ENCODE measurements at regions not wholly inside any gene's neighbourhood (a gene's known extent, or its start where the extent isn't known, plus 50 kb on each side); places are given as distances from the start of the nearest gene placed in this dataset.
"Not testable (repeated sequence)": the region's sequence is repeated elsewhere in the genome, so short reads cannot be mapped to it uniquely, and the experiment has no call there.

- 34% methylated on average over 5 of the region's 5 CpGs for WGBS
- Histone ChIP-seq H3K27me3 (replicated peaks; ENCODE audit: insufficient read depth) (no peaks in the 10 kb centered on the region), H3K4me3 (no peak overlapping the region), H3K27ac (no peak overlapping the region), H3K4me1 (replicated peaks) (no peaks in the 10 kb centered on the region), H3K9me3 (no peaks in the 10 kb centered on the region), H3K36me3 (no peaks in the 10 kb centered on the region)
- peak; percentile 5 for DNase-seq (ENCODE audit: low spot score)
- intact Hi-C loops (cut with DNase I) = no loop called here
- TF ChIP-seq POLR2AphosphoS5 (IDR thresholded peaks at IDR 0.05) (no peak), CTCF (IDR thresholded peaks at IDR 0.05) (peak in 3 of 4 experiments; percentile 41 to 52 (median 44)), POLR2A (IDR thresholded peaks at IDR 0.05) (no peak)
Observed at GRCh38 chr3:3998140-3998922, 199.1 kb downstream of the LRRN1 start.

GRCh38 chr3:3999340-3999739, 200.1 kb downstream of the LRRN1 start:
- H3K27ac ChIP-seq; intact Hi-C loops (cut with DNase I); H3K4me1 ChIP-seq (replicated peaks); H3K4me3 ChIP-seq; H3K9me3 ChIP-seq; DNase-seq (ENCODE audit: low spot score); H3K27me3 ChIP-seq (replicated peaks; ENCODE audit: insufficient read depth); H3K36me3 ChIP-seq: not testable (repeated sequence)

- intact Hi-C loops (cut with DNase I) = no loop called here
- Histone ChIP-seq H3K36me3 (no peaks in the 10 kb centered on the region), H3K27me3 (replicated peaks; ENCODE audit: insufficient read depth) (no peaks in the 10 kb centered on the region), H3K4me1 (replicated peaks) (no peaks in the 10 kb centered on the region), H3K4me3 (no peak overlapping the region), H3K9me3 (no peaks in the 10 kb centered on the region), H3K27ac (no peak overlapping the region)
- TF ChIP-seq POLR2AphosphoS5 (IDR thresholded peaks at IDR 0.05) (no peak), POLR2A (IDR thresholded peaks at IDR 0.05) (no peak), CTCF (IDR thresholded peaks at IDR 0.05) (no peak)
- no peak for DNase-seq (ENCODE audit: low spot score)
Observed at GRCh38 chr3:4001976-4002375, 202.7 kb downstream of the LRRN1 start.

- no peaks in the 10 kb centered on the region for H3K36me3 ChIP-seq
- no peaks in the 10 kb centered on the region for H3K9me3 ChIP-seq
- intact Hi-C loops (cut with DNase I) = no loop called here
- H3K27ac ChIP-seq = no peak overlapping the region
- no peak overlapping the region for H3K4me3 ChIP-seq
- TF ChIP-seq POLR2A (IDR thresholded peaks at IDR 0.05) (no peak), CTCF (IDR thresholded peaks at IDR 0.05) (no peak), POLR2AphosphoS5 (IDR thresholded peaks at IDR 0.05) (no peak)
- DNase-seq (ENCODE audit: low spot score) = no peak
- no peaks in the 10 kb centered on the region for H3K27me3 ChIP-seq (replicated peaks; ENCODE audit: insufficient read depth)
- H3K4me1 ChIP-seq (replicated peaks) = no peaks in the 10 kb centered on the region
- WGBS = 83% methylated on average over 2 of the region's 2 CpGs
Observed at GRCh38 chr3:4006288-4006687, 207.1 kb downstream of the LRRN1 start.

GRCh38 chr3:4008205-4008604, 209.0 kb downstream of the LRRN1 start:
- no peaks in the 10 kb centered on the region for H3K9me3 ChIP-seq
- no peak for DNase-seq (ENCODE audit: low spot score)
- H3K36me3 ChIP-seq = no peaks in the 10 kb centered on the region
- no peaks in the 10 kb centered on the region for H3K27me3 ChIP-seq (replicated peaks; ENCODE audit: insufficient read depth)
- no peaks in the 10 kb centered on the region for H3K4me1 ChIP-seq (replicated peaks)
- H3K27ac ChIP-seq = no peak overlapping the region
- 78% methylated on average over 2 of the region's 2 CpGs for WGBS
- no peak for TF ChIP-seq POLR2AphosphoS5 (IDR thresholded peaks at IDR 0.05)
- no peak overlapping the region for H3K4me3 ChIP-seq
- intact Hi-C loops (cut with DNase I) = no loop called here

GRCh38 chr3:4011166-4011565, 211.9 kb downstream of the LRRN1 start:
- no peak for DNase-seq (ENCODE audit: low spot score)
- TF ChIP-seq POLR2A (IDR thresholded peaks at IDR 0.05) (no peak), CTCF (IDR thresholded peaks at IDR 0.05) (no peak), POLR2AphosphoS5 (IDR thresholded peaks at IDR 0.05) (no peak)
- WGBS = 73% methylated on average over 1 of the region's 1 CpG
- intact Hi-C loops (cut with DNase I) = no loop called here
- Histone ChIP-seq H3K27me3 (replicated peaks; ENCODE audit: insufficient read depth) (no peaks in the 10 kb centered on the region), H3K4me3 (no peak overlapping the region), H3K4me1 (replicated peaks) (no peaks in the 10 kb centered on the region), H3K36me3 (no peaks in the 10 kb centered on the region), H3K9me3 (no peaks in the 10 kb centered on the region), H3K27ac (no peak overlapping the region)
